K562 (cell line): ENCODE measurements at regions not wholly inside any gene's neighbourhood (a gene's known extent, or its start where the extent isn't known, plus 50 kb on each side); places are given as distances from the start of the nearest gene placed in this dataset.

Experiments
- SP2 ChIP-seq: IDR thresholded peaks from 2 replicates; pipeline ENCODE4 v1.6.1; 2011; ENCODE audit warnings: mild to moderate bottlenecking, low read depth, low read length, moderate library complexity; ENCODE audit not compliant: poor library complexity, severe bottlenecking; ENCODE audit errors: extremely low read depth
- ZNF274 ChIP-seq: IDR thresholded peaks from 2 replicates; pipeline ENCODE4 v1.6.1; 2011; ENCODE audit warnings: low read depth, mild to moderate bottlenecking, low read length, moderate library complexity, borderline replicate concordance
- TF ChIP-seq, protein P1 (sequence below), 3 experiments: IDR thresholded peaks in 2 of 3; conservative IDR thresholded peaks in 1 of 3; 2 replicates each; pipeline ENCODE4 v1.5.1; 2011 to 2012; ENCODE audit warnings: low read length in 3 of 3, mild to moderate bottlenecking in 3 of 3, control low read depth in 2 of 3, improper control_type of control experiment in 1 of 3, inconsistent platforms in 1 of 3, low read depth in 1 of 3, mixed read lengths in 1 of 3, moderate library complexity in 1 of 3; ENCODE audit not compliant: insufficient read depth in 2 of 3
- TF ChIP-seq, protein P2 (sequence below), 2 experiments: fragments of 250-450 bp in 1 of 2; fragments of 450-650 bp in 1 of 2; sonication (Bioruptor Pico) in 1 of 2; IDR thresholded peaks; 2 replicates each; pipeline versions ENCODE4 v1.6.1 to v1.8.0; 2016 to 2021; ENCODE audit warnings: mild to moderate bottlenecking in 2 of 2, moderate library complexity in 2 of 2, missing compliant biosample characterization in 1 of 2, missing genetic modification characterization in 1 of 2
- TF ChIP-seq, protein P3 (sequence below): fragments of 250-450 bp; sonication (Bioruptor Pico); IDR thresholded peaks from 2 replicates; pipeline ENCODE4 v1.4.0; 2020

DNA sequence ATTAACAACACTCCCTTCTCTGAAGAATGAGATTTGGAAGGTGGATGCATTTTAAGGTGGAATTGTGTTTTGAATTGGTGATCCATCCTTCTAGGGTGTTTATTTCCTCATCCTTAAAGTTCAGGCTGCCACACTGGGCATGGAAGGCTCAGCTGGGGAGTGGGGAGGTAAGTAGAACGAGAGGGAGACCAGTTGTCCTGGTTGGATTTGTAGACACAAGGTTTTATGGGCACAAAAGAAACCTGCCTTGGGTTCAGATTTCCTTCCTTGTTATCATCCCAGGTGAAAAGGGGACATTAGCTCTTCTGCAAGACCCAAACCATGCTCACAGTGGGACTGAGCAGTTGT is 101.0 kb upstream of the SIX3 start:
- no peak for TF ChIP-seq SP2
- TF ChIP-seq ZNF274: no peak
- TF ChIP-seq, protein P1, sequence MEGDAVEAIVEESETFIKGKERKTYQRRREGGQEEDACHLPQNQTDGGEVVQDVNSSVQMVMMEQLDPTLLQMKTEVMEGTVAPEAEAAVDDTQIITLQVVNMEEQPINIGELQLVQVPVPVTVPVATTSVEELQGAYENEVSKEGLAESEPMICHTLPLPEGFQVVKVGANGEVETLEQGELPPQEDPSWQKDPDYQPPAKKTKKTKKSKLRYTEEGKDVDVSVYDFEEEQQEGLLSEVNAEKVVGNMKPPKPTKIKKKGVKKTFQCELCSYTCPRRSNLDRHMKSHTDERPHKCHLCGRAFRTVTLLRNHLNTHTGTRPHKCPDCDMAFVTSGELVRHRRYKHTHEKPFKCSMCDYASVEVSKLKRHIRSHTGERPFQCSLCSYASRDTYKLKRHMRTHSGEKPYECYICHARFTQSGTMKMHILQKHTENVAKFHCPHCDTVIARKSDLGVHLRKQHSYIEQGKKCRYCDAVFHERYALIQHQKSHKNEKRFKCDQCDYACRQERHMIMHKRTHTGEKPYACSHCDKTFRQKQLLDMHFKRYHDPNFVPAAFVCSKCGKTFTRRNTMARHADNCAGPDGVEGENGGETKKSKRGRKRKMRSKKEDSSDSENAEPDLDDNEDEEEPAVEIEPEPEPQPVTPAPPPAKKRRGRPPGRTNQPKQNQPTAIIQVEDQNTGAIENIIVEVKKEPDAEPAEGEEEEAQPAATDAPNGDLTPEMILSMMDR (IDR thresholded peaks at IDR 0.05 in 2 of 3, conservative IDR thresholded peaks at IDR 0.05 in 1 of 3; ENCODE audit: insufficient read depth in 2 of 3, low read depth in 1 of 3, low read length in 3 of 3): no peak
- TF ChIP-seq, protein P2, sequence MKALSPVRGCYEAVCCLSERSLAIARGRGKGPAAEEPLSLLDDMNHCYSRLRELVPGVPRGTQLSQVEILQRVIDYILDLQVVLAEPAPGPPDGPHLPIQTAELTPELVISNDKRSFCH (CRISPR knock-in tag; IDR thresholded peaks at IDR 0.05): no peak
- TF ChIP-seq, protein P2 (tag; IDR thresholded peaks at IDR 0.05): no peak
- TF ChIP-seq, protein P3, sequence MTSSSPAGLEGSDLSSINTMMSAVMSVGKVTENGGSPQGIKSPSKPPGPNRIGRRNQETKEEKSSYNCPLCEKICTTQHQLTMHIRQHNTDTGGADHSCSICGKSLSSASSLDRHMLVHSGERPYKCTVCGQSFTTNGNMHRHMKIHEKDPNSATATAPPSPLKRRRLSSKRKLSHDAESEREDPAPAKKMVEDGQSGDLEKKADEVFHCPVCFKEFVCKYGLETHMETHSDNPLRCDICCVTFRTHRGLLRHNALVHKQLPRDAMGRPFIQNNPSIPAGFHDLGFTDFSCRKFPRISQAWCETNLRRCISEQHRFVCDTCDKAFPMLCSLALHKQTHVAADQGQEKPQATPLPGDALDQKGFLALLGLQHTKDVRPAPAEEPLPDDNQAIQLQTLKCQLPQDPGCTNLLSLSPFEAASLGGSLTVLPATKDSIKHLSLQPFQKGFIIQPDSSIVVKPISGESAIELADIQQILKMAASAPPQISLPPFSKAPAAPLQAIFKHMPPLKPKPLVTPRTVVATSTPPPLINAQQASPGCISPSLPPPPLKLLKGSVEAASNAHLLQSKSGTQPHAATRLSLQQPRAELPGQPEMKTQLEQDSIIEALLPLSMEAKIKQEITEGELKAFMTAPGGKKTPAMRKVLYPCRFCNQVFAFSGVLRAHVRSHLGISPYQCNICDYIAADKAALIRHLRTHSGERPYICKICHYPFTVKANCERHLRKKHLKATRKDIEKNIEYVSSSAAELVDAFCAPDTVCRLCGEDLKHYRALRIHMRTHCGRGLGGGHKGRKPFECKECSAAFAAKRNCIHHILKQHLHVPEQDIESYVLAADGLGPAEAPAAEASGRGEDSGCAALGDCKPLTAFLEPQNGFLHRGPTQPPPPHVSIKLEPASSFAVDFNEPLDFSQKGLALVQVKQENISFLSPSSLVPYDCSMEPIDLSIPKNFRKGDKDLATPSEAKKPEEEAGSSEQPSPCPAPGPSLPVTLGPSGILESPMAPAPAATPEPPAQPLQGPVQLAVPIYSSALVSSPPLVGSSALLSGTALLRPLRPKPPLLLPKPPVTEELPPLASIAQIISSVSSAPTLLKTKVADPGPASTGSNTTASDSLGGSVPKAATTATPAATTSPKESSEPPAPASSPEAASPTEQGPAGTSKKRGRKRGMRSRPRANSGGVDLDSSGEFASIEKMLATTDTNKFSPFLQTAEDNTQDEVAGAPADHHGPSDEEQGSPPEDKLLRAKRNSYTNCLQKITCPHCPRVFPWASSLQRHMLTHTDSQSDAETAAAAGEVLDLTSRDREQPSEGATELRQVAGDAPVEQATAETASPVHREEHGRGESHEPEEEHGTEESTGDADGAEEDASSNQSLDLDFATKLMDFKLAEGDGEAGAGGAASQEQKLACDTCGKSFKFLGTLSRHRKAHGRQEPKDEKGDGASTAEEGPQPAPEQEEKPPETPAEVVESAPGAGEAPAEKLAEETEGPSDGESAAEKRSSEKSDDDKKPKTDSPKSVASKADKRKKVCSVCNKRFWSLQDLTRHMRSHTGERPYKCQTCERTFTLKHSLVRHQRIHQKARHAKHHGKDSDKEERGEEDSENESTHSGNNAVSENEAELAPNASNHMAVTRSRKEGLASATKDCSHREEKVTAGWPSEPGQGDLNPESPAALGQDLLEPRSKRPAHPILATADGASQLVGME (CRISPR knock-in tag): no peak
